HG02852 (cell line): ENCODE measurements at regions not wholly inside any gene's neighbourhood (a gene's known extent, or its start where the extent isn't known, plus 50 kb on each side); places are given as distances from the start of the nearest gene placed in this dataset.
"Not testable (repeated sequence)": the region's sequence is repeated elsewhere in the genome, so short reads cannot be mapped to it uniquely, and the experiment has no call there.

Experiments used
- ATAC-seq: cut with Tn5 transposase; IDR thresholded peaks from one replicate; pipeline ENCODE4 v1.9.1; 2021; ENCODE audit warnings: mild to moderate bottlenecking, moderate library complexity; ENCODE audit not compliant: unreplicated experiment

DNA sequence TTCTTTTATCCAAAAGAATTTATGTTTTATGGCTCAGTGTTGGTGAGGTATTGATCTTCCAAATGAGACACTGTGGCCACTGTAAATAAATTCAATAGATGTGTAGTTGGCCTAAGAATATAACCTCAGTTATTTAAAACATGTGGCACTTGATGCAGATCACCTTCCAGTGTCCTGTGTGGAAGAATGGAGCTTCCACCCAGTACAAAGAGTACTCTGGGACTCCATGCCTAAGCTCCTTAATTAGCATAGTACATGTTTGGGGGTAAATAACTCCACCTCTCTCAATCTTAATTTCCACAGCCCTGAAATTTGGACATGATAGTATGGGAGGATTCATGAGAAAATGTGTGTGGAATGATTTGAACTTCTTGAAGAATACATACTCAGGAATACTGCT lies 105.7 kb downstream of the SPDYE17 start:
- ATAC-seq: not testable (repeated sequence)

DNA sequence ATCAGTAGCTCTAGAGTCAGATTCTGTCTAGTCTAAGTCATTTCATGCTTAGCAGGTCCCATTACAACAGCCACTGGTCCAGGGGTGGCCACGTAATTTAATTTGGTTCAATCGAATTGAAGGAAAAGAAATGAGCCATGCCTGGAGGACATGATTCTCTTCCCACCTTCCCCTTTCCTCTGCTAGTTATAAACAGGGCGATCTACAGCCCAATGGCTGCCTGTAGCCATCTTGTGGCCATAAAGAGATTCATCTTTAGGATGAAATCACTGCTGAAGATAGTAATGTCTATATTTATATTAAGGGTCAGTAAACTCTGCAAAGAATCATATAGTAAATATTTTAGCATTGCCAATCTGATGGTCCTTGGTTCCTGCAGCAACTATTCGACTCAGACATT lies 107.4 kb downstream of the SPDYE17 start:
- not testable (repeated sequence) for ATAC-seq

DNA sequence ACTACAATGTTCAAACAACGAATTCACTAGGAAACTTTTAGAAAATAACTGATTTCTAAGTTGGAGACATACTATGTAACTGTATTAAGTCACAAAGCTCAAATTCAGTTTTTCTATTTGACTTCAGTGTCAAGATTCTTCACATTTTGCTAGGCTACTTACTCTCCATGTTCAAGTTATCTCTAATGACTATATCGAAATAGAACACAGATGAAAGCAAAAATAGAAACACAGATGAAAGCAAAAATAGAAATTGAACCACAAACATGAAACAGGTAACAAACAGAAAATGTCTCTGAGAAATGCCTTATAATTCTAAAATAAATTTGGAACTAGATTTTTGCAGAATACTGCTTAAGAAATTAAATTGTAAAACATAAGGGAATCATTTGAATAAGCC lies 113.5 kb downstream of the SPDYE17 start:
- ATAC-seq: not testable (repeated sequence)

DNA sequence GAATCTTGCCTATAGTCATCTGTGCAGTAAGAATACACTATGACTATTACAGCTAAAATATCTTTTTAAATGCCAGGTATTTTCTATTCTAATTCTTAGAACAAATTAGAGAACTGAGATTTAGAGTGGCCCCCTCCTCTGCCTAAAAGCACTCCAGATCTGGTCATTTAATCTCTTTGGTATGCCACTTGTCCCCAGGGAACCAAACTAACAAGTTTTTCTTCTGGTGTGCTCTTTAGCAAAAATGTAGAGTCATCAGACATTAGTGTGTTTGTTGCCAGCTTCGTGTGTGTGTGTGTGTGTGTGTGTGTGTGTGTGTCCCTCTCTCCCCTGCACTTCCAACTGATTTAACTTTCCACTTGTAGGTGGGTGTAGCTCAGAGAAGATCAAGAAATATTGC lies 117.8 kb downstream of the SPDYE17 start:
- not testable (repeated sequence) for ATAC-seq

DNA sequence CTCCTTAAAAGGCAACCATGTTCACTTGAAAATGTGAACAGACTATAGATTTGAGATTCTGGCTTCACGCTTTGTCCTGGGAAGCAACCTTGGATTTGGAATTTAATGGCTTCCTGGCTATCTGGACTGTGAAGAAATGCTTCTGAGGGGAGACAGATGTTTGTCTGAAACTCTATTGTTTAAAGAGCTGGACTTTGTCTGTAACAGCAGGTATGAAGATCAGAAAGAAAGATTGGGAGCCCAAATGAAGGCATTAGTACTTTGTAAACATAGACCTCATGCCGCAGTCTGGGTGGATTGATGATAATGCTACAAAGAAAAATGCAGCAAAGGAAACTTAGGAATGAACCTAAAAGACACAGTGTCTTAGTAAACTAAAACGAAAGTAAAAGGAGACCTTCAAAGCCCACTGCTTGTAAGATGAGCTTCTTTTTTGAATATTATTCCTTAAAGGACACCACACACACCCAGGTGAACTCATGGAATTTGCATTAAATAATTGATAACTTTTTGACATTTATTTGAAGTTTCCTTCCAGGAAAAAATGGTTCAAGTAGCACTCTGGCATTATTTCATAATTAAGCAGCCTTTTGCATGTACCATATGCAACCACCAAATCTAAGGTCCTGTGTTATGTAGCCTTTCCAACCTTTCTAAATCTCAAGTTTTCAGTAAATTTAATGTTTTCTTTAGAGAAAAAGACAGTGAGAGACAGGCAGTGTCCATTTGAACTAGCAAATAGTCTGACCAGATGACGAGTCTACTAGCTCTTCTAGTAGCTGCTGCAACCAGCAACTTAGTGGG lies 119.9 kb downstream of the SPDYE17 start:
- ATAC-seq: not testable (repeated sequence)

DNA sequence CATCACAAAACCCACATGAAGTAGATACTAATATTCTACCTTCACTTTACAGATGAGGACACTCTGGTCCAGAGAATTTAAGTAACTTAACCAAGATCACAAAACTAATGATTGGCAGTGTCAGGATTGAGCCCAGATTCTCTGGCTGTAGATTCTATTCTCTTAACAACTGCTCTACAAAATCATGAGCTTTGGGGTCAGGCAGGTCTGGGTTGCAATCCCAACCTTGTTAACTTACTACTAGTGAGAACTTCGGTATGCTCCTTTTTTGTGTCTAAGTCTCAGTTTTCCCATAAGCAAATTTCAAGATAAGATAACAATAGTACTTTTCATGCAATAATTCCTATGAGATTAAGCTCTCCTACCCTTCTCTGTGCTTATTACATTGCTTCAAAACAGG lies 127.5 kb downstream of the SPDYE17 start:
- ATAC-seq: not testable (repeated sequence)

DNA sequence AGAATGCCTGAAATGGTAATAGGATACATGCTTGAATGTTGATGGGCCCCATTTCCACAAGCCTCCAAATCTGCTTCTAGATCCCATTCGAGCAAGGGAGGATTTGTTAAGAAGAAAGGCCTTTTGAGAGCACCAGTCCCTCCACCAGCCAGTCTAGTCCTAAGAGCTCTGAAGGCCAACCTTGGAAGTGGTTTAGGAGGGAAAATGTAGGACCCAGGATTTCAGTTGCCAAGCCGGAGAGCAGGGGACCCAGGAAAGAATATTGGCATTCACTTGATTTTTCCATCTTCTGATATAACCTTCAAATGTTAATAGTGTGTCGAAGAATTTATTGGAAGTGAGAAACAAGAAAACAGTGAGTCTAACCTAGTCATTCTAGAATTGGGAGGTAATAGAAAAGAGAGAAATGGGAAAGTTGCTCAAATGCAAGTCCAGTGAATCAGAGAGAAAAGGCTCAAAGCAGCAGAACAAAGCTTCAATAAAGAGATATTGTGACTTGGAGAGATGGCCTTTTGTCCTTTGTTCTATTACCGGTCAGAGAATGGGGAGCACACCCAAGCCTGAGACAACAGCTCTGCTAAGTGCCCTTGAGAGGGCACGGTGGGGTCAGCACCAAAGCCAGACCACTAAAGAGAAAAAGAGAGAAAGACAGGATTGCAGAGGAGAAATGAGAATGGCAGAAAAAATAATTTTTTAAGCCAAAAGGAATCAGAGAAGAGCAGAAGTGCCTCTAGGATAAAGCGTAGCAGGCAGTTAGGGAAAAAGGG lies 130.0 kb downstream of the SPDYE17 start:
- not testable (repeated sequence) for ATAC-seq

DNA sequence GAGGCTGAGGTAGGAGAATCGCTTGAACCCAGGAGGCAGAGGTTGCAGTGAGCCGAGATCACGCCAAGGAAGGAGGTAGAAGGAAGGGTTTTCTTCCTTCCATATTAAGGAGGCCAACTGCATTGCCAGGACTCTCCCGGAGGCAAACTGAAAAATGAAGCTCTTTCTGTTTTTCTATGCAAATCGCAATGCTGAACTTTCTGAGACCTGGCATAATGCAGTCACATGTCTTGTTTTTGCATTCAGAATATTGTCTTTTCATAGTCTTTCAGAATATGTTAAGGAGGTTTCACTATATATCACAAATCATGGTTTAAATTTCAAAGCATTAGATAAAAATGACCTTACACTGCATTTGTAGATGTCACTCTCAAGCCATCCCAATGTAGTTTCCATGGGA lies 133.4 kb downstream of the SPDYE17 start:
- ATAC-seq: not testable (repeated sequence)

GRCh38 chr7:76897007-76897406 lies 135.2 kb downstream of the SPDYE17 start:
- ATAC-seq: not testable (repeated sequence)

- not testable (repeated sequence) for ATAC-seq
Measured at GRCh38 chr7:76895696-76896095, 136.5 kb downstream of the SPDYE17 start.

DNA sequence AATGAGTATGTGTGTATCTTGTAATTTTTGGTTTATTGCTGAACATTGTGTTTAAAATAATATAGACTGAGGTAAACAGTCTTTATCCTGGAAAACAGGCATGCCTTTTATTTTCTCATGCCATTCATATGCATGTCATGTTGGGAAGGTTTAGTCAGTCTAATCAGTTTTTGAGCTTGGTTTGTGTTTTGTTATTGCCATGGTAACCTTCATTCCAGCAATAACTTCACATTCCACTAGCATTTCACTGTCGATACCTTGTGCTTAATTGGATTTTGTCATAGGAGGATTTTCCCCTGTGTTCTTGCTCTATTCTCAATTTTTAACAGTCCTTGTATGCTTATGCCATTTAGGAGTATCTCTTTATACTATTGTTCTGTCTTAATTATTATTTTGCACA lies 140.4 kb downstream of the SPDYE17 start:
- ATAC-seq: not testable (repeated sequence)

DNA sequence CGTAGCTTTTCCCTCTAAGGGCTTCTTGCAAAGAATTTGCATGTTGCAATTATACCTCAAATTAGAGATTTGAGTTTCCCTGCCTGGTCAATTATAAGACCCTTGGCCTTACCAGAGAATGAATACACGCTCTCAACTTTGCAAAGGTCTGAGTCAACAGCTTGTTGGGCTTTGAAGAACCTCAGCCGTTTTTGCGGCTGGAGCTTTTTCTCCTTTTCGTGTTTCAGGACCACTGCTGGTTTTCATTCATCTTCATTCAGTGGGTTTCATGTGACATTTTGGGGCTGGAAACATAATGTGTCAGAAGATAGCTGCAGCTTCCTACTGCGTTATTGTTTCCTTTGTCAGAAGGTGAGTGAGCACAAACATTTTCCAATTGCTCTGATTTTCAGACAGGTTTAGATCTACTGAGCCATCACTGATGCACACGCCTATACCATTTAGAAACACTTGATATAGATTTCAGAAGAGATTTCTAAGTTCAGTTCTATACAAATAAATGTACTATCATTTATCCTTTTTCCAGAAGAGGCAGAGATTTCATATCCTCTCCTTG lies 152.3 kb downstream of the SPDYE17 start:
- ATAC-seq: not testable (repeated sequence)

DNA sequence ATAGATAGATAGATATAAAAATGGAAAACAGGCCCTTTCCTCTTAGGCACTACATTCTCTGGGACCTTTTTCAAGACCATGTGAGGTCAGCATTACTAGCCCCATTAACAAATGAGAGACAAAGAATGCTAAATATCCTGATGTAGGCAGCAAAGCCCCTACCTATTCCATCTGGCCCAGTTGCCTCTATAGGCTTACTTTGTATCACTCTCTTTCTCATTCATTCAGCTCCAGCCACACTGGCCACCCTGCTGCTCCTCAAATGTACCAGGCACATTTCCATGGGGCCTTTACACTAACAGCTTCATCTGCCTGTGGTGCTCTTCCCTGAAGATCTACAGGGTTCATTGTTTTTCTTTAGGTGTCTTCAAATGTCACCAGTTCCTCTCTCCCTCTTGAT lies 156.4 kb downstream of the SPDYE17 start:
- not testable (repeated sequence) for ATAC-seq

DNA sequence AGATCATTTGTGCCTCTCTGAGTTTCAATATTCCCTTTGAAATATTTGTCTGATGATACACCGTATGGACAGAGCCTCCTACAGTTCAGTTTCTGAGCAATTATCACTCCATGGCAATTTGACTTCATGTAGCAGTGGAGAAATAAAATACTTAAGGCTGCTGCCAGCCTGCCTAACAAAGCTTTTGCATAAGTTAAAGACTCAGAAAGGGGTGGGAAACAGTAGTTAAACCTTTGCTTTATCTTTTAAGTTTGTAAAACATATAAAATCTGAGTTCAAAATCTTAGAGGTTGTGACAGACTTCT lies 161.7 kb downstream of the SPDYE17 start:
- not testable (repeated sequence) for ATAC-seq

- not testable (repeated sequence) for ATAC-seq
Measured at GRCh38 chr7:76867364-76867889, 164.7 kb downstream of the SPDYE17 start.

GRCh38 chr7:76863150-76863773 lies 168.9 kb downstream of the SPDYE17 start:
- ATAC-seq: peak; percentile 60

- ATAC-seq: not testable (repeated sequence)
Measured at GRCh38 chr7:76862241-76862640, 169.9 kb downstream of the SPDYE17 start.

DNA sequence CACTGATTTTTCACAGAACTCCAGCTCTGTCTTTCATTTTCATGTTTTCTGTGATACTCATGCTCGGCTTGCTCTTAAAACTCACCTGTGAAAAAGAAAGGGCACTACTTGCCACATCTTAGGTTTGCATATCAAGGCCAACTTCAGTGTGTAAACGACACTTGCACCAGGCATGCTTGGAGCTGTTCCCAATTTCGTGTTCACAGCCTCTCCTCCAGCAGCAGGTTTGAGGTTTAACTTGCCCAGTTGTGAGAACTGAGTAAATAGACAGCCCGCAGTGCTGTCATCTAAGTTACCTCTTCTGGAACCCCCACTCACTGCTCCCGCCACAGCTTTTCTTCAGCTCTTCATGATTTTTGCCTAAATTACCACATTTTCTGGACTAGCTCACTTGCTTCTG lies 172.2 kb downstream of the SPDYE17 start:
- not testable (repeated sequence) for ATAC-seq

- not testable (repeated sequence) for ATAC-seq
Measured at GRCh38 chr7:76854631-76855030, 177.5 kb downstream of the SPDYE17 start.

DNA sequence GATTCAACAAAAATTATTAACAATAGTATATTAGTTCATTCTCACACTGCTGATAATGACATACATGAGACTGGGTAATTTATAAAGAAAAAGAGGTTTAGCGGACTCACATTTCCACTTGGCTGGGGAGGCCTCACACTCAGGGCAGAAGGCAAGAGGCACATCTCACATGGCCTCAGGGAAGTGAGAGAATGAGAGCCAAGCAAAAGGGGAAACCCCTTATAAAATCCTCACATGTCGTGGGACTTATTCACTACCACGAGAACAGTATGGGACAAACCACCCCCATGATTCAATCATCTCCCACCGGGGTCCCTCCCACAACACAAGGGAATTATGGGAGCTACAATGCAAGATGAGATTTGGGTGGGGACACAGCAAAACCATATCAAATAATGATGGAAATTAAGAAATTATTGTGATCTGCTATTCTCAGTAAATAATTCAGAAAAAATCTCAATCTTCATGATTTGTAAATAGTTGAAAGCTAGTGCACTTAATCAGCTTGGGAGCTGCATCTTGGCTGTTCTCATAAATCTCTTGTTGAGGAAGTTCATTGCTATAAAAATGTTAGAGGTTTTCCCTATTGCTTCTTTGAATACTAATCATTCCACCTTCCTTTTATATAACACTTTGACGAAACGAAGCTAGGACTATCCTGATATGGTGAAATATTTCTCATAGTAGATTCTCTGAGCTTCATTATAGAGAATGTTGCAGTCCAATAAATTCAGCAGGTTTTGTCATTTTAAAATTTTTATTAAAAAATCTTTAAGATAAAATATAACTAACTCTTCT lies 179.2 kb downstream of the SPDYE17 start:
- ATAC-seq: not testable (repeated sequence)
